Cardiac septum (tissue), 1 donor: ENCODE measurements at regions not wholly inside any gene's neighbourhood (a gene's known extent, or its start where the extent isn't known, plus 50 kb on each side); places are given as distances from the start of the nearest gene placed in this dataset.
"Not testable (repeated sequence)": the region's sequence is repeated elsewhere in the genome, so short reads cannot be mapped to it uniquely, and the experiment has no call there.

Source experiments
- DNase-seq: peaks from one replicate; pipeline ENCODE4 v3.0.0-alpha.2; 2020; ENCODE audit warnings: low spot score
- intact Hi-C: fragments of 100-400 bp; cut with DNase I; formaldehyde crosslinking; loops from one replicate; pipeline ENCODE4 v1.14.0; 2022
- donor health status: DM: no; HTN: no; CAD: no.

DNA sequence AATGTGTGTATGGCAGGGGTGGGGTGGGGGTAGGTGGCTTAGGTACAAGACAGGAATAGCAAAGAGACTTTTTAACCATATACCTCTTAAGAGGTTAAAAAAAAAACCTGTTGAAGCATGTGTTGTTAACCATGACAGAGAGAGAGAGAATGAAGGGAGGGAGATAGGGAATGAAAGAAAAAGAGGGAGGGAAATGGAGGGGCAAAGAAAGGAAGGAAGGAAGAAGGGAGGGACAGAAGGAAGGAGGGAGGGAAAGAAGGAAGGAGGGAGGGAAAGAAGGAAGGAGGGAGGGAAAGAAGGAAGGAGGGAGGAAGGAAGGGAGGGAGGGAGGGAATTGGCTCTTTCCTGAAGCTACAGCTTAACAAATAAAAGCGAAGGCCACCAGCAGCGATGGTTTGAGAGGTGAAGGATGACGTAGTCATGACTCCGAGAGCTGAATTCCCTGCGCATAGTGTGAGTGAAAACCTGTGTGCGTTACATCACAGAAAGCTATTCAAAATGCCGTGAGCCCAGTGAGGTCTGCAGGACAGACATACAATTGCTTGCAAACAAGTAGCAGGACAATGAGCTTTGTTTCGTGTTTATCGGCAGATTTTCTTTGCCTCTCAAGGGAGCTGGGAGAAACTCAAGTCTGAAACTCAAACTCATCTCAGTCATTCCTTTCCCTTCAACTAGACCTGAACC is 88.6 kb upstream of the NEDD9 start:
- intact Hi-C loops: no loop called here
- no peak for DNase-seq

DNA sequence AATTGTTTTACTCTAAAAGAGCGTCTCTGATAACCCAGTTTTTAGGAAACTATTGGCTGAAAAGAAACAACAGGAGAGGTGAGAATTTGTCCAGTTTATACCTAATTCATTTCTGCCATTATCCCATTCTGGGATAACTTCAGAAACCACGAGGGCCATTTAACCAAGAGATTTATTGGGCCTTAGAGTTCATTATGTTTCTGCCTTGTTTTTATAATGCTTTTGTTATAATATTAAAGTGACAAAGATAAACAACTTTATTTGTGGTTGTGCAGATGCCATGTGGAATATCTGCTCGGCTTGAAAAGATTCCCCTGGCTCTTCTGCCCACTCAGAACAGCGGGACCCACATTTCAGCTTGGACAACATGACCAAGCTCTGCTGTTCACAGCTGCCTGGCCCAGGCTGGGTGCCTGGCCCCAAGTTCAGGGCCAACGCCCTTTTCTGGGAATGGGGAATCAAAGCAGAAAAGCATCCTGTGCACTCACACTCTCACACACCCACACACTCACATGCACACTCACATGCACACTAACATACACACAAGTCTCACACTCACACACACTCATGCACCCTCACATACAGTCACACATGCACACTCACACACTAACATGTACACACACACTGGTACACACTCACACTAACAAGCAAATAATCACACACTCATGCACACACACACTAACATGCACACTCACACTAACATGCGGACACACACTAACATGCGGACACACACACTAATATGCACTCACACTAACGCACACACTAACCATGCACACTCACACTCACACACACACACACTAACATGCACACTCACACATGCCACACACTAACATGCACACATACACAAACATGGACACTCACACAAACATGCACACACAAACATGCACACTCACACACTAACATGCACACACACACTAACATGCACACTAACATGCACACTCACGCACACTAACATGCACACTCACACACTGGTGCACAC is 86.7 kb upstream of the NEDD9 start:
- intact Hi-C loops: loop anchor here (2.0 to 5.0 kb wide), 2 partner anchors 34 to 87 kb away; partner anchors contain the start of gene NEDD9
- no peak for DNase-seq

DNA sequence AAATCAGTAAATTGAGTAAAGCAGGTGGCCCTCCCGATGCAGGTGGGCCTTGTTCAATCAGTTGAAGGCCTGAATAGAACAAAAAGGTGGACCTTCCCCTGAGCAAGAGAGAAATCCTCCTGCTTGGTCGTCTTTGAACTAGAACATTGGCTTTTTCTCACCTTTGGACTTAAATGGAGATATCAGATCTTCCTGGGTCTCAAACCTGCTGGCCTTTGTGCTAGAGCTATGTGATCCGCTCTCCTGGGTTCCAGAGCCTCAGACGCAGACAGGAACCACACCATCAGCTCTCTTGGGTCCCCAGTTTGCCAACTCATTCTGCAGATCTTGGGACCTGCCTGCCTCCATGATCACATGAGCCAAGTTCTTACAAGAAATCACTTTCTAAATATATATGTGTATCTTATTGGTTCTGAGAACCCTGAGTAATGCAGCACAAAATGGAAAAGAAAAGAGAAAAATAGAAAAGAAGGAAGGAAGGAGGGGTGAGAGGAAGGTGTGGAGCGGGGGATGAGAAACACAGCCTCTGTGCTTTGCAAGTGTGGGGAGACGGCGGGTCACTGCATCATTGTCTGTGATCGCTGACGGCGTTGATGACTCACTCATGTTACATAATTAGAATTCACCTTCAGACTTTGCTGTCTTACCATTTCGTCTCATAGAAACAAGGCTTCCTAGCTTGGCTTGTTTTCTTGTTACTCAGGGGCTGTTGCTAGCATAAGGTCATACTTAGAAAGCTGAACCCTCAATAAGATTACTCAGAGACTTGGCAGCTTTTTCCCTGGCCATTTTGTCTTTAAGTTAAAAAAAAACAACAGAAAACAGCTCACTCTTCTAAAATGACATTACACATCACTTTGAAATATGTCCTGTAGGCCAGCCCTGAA is 85.7 kb upstream of the NEDD9 start:
- DNase-seq: no peak
- intact Hi-C loops: loop anchor here (2.0 to 5.0 kb wide), 2 partner anchors 35 to 86 kb away; partner anchors contain the start of gene NEDD9

DNA sequence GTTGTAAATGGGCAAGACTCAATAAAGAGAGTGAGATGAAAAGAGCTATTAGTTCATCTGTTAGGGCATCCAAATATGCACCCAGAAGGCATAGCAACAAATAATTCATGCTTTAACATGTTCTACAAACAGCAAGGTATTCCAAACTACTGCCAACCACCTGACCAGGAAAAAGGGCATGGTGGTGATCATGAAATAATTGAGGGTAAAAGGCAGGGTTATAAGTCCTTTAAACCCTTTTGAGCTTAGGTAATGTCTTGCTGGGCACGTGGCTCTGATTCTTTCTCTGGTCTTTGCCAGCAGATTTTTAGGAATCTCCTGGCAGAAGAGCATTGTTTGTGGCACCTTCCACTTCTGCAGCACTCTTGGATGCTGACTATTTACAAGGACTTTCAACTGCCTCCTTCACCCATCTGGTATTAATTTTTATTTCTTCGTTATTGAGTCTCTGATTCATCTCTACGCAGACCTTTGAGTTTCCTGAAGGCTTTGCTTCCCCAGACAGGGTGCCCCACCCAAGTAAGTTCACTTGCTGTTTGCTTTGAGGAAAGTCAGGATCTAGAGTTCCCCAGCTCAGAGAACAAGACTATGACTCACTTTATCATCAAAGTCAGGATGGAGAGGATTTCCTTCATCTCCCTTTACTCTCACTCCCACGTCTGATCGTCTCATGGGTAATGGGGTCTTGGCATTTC is 83.4 kb upstream of the NEDD9 start:
- DNase-seq: no peak
- intact Hi-C loops: loop anchor here (5.0 kb wide), 1 partner anchor 84 kb away; the partner anchor contains the start of gene NEDD9

DNA sequence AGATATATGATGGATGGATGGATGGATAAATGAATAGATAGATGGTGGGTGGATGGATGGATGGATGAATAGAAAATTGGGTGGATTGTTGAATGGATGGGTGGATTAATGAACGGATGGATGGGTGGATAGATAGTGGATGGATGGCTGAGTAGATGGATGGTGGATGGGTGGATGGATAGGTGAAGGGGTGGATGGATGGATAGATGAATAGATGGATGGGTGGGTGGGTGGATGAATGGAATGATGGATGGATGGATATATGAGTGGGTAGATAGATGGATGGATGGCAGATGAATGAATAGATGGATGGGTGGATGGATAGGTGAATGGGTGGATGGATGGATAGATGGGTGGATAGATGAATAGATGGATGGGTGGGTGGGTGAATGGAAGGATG is 80.7 kb upstream of the NEDD9 start:
- intact Hi-C loops: no loop called here
- no peak for DNase-seq

DNA sequence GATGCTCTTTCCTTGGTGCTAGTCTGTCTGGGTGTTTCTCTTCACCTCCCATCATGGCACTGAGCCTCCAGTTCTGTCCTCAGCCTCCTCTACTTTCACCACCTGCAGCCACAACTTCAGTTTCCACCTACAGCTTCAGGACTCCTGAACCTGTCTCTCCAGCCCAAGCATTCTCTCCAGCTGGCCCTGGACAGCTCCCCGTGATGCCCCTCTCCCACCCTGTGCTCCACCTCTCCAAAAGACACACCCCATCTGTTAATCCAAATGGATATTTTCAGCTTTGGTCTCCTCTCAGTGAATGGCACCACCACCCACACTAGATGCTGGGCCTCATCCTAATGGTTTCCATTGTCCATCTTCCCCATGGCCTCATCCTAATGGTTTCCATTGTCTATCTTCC is 79.5 kb upstream of the NEDD9 start:
- intact Hi-C loops: no loop called here

DNA sequence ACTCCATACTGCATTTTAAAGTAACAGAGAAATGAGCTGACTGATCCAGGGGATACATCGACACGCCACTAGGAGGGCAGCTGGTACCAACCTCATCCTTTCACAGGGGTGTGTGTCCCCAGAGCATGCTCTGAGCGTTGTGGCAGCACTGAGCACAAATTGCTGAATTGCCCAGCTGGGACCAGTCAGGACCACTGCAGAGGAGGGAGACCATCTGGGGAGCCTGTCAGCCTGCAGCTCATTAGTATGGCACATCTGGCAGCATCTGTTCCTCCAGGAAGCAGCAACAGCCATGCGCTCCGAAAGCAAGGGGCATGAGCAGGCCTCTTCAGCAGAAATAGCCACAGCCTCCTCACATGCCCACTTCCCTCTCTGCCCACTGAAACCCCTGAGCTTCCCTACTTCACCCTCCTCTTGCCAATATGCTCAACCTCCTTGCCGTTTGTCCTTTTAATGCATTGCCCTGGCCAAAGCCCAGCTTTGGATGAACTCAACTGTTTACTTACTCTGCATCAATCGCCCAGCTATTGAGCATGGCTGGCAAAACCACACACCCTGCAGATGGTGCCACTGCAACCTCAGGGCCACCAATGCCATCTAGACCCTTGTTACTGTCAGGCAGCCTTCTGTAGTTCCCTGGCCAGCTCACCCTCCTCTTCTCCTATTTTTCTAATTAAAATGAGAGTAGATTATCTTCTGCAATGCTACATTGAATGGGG is 77.6 kb upstream of the NEDD9 start:
- DNase-seq: no peak
- intact Hi-C loops: no loop called here

More for the DNA sequence above, 79.5 kb upstream of the NEDD9 start:
- no peak for DNase-seq

DNA sequence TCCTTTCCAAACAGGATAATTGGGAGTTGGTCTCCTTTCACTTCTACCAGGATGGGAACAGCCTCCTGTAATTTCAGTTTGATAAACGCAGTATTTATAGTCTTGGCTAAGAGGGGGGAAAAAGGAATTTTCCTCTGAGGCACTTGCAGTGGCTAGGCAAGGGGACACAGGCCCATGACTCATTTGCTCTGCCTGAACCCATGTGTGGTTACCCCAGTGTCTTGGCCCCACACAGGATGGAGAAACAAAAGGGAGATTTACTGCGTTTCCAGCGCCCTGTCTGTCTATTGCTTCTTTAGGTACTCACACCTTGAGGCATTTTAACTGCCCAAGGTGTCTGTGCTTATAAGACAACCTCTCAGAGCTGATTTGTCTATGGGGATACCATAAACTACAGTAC is 74.8 kb upstream of the NEDD9 start:
- intact Hi-C loops: no loop called here
- no peak for DNase-seq

DNA sequence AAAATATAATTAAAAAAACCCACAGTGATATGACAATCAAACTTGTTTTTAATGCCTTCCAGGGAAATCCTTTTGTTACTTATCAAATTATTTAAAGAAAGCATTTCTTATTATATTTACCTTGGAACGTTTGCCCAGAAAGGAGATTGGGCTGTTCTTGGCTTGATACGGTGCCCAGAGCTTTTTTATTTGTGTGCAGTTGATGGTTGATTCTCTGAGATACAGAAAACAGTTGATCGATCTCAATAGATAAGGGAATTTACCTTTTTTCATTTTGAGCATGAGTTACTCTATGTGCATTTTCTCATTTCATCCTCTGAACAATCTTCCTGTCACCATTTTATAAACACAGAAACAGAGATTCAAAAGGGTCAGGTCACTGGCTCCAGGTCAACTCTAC is 72.5 kb upstream of the NEDD9 start:
- intact Hi-C loops: no loop called here

DNA sequence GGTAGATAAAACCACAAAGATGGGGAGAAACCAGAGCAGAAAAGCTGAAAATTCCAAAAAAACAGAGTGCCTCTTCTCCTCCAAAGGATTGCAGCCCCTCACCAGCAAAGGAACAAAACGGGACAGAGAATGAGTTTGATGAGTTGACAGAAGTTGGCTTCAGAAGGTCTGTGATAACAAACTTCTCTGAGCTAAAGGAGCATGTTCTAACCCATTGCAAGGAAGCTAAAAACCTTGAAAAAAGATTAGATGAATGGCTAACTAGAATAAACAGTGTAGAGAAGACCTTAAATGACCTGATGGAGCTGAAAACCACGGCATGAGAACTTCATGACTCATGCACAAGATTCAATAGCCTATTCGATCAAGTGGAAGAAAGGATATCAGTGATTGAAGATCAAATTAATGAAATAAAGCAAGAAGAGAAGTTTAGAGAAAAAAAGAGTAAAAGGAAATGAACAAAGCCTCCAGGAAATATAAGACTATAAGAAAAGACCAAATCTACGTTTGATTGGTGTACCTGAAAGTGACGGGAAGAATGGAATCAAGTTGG is 67.5 kb upstream of the NEDD9 start:
- intact Hi-C loops, DNase-seq: not testable (repeated sequence)

More for the DNA sequence above, 72.5 kb upstream of the NEDD9 start:
- no peak for DNase-seq

DNA sequence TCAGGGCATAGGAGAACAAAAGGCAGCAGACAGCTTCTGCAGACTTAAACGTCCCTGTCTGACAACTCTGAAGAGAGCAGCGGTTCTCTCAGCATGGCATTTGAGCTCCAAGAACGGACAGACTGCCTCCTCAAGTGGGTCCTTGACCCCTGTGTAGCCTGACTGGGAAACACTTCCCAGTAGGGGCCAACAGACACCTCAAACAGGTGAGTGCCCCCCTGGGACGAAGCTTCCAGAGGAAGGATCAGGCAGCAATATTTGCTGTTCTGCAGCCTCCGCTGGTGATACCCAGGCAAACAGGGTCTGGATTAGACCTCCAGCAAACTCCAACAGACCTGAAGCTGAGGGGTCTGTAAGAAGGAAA is 66.9 kb upstream of the NEDD9 start:
- intact Hi-C loops, DNase-seq: not testable (repeated sequence)

DNA sequence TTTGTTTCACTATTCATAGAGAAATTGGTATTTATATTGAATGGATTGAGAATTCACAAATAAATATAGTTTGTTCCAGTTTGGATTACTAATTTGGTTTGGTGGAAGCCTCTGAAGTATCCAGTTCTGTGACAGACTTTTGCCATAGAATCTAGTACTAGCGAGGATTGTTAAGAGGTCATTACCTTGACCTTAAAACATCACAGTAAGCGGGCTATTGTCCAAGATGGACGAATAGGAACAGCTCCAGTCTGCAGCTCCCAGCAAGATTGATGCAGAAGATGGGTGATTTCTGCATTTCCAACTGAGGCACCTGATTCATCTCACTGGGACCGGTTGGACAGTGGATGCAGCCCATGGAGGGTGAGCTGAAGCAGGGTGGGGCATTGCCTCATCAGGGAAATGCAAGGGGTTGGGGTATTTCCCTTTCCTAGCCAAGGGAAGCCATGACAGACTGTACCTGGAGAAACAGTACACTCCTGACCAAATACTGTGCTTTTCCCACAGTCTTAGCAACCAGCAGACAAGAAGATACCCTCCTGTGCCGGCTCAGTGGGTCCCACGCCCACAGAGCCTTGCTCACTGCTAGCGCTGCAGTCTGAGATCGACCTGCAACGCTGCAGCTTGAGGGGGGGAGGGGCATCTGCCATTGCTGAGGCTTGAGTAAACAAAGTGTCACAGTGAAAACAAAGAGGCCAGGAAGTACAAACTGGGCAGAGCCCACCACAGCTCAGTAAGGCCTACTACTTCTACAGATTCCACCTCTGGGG is 66.4 kb upstream of the NEDD9 start:
- no peak for DNase-seq
- intact Hi-C loops: no loop called here

DNA sequence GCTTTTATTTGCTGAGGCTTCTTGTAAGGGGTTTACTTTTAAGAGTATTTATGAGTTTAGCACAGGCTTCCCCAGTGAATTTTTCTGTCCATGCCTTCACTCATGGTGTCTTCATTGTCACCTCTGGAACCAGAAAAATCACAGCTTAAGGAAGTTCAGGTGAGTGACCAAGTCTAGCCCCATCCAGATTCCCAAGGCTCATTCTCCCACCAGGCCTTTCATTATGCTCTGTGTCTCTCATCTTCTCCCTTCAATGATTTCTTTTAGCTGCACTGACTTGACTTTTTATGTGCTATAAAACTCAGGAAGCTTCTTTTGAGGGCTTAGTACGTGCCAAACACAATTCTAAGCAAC is 64.9 kb upstream of the NEDD9 start:
- DNase-seq: no peak
- intact Hi-C loops: no loop called here

DNA sequence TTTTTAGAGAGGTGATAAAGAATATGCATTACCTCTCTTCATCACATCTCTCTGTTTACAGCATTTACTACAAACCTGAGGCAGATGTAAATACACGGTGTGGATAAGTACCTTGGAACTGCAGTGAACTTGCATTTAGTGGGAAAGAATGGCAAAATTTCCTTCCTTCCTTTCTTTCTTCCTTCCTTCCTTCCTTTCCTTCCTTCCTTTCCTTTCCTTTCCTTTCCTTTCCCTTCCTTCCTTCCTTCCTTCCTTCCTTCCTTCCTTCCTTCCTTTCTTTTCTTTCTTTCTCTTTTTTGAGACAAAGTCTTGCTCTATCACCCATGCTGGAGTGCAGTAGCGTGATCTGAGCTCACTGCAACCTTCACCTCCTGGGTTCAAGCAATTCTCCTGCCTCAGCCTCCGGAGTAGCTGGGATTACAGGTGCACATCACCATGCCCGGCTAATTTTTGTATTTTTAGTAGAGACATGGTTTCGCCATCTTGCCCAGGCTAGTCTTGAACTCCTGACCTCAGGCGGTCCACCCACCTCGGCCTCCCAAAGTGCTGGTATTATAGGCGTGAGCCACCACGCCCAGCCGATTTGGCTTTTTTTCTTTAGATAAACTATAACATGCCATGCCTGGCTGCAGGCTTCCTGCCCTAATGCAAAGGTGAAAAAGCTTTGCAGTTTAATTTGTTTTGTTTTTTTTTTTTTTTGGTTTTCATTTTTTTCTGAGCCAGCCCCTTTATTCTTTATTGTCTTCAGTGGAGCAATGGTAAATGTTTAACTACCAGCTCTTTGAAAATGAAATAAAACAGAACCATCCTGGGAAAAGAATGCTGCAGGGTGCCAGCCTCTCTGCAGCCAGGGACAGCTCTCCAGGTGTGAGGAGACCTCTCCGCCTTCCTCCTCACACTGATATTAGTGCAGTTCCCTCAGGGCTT is 64.2 kb upstream of the NEDD9 start:
- intact Hi-C loops: no loop called here
- DNase-seq: no peak

DNA sequence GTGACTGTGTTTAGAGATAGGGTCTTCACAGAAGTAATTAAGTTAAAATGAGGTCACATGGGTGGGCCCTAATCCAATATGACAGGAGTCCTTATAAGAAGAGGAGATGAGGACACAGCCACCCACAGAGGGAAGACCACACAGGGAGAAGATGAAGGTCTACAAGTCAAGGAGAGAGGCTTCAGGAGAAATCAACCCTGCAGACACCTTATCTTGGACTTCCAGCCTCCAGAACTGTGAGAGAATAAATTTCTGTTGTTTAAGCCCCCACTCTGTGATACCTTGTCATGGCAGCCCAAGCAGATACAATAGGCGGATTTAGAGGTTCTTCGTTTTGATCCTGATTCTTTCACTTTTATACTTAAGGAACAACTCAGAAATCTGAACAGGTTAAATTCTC is 63.5 kb upstream of the NEDD9 start:
- no peak for DNase-seq
- intact Hi-C loops: no loop called here

DNA sequence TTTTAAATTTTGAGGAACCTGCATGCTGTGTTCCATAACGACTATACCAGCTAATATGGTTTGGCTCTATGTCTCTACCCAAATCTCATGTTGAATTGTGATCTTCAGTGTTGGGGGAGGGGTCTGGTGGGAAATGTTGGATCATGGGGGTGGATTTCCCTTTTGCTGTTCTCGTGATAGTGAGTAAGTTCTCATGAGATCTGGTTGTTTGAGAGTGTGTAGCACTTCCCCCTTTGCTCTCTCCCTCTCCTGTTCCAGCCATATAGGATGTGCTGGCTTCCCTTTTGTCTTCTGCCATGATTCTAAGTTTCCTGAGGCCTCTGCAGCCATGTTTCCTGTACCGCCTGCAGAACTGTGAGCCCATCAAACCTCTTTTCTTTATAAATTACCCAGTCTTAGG is 61.8 kb upstream of the NEDD9 start:
- intact Hi-C loops: no loop called here
- DNase-seq: no peak
